ENCODE measurements at regions not wholly inside any gene's neighbourhood (a gene's known extent, or its start where the extent isn't known, plus 50 kb on each side); places are given as distances from the start of the nearest gene placed in this dataset.

DNA sequence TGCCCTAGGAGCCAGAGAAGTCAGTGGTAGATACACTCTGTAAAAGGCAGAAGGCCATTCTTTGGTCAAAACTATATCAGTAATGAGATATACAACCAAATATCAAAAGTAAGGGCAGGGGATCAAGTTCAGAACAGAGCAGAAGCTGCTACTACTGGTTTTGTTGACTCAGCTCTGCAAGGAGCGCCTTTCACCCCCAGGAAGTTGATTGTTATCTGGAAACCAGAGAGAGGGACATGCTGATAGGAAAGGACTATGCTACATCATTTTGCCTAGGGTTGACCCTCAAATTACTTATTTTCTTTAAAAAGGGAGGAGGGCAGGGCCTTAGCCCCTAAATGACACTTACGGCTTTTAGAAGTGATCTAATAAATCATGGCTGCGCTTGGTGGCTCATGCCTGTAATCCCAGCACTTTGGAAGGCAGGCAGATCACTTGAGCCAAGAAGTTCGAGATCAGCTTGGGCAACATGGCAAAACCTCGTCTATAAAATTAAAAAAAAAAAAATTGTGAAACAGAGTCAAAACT is 194.0 kb downstream of the KLHL28 start:
- no peak for TF ChIP-seq YY1 (IDR thresholded peaks at IDR 0.05; ENCODE audit: insufficient read depth, insufficient read length)
- TF ChIP-seq SUZ12 (IDR thresholded peaks at IDR 0.05; ENCODE audit: extremely low read depth, insufficient read depth, insufficient read length), result no peak
- no peak for TF ChIP-seq ZNF274 (IDR thresholded peaks at IDR 0.05; ENCODE audit: low read depth, low read length)

Measured in NT2/D1 (cell line).